Stimulated activated CD4-positive, alpha-beta T cell treated with anti-CD3 and anti-CD28 coated beads, Interleukin-12 subunit alpha, Interleukin-12 subunit beta, amount 100 ng/mL, for 4 hours (primary cell): ENCODE measurements at regions not wholly inside any gene's neighbourhood (a gene's known extent, or its start where the extent isn't known, plus 50 kb on each side); places are given as distances from the start of the nearest gene placed in this dataset.

ENCODE experiments used
- DNase-seq: peaks from one replicate; pipeline ENCODE4 v3.0.0-alpha.2; 2020

DNA sequence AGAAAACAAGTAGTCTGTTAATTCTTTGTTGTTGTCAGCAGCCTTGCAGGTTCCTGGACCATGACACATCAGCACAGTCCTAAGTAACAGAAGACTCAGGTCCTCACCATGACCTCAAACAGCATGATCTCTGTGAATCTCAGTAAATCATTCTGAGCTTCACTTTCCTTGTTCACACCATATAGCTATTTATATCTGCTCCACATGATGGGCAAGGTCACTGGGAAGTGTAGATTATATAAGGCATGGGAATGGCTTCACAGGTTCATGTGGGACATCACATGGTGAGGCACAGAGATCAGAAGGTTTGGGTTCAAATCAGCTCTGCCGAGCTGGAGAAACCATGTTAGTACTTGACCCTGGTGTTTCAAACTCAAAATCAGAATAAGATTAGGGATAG, 245.4 kb upstream of the SPTLC3 start:
- no peak for DNase-seq

DNA sequence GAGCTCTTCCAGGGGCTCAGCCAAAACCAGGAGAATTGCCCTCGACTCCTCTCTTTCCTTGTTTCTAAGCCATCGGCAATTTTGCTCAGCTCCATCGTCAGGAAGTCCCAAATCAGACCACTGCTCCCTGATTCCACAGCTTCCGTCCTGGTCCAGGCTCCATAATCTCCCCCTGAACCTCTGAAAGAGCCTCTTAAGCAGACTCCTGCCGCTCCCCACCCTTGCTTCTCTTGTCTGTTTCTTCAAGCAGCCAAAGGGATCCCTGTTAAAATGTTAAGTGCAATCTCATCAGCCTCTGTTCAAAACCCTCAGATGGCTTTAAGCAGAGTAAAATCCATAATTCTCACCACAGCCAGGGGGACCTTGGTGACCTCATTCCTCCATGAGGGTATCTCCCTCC, 244.7 kb upstream of the SPTLC3 start:
- DNase-seq: no peak

DNA sequence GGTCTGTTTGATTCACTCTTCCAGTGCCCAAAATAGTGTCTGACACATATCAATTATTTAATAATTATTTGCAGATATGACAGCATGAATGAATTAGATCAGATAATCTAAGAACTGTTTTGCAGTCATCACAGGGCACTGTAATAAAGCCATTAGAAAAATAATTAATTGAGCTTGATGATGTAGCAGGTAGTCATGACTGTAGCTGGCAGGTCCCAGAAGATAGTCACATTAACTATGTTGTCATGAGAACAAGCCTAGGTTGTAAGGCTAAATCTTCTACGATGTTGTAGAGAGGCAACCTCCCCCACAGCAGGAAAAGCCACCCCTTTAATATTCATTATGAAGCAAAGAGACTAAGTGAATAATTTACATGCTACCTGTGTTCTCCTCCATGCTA, 243.9 kb upstream of the SPTLC3 start:
- DNase-seq: no peak

DNA sequence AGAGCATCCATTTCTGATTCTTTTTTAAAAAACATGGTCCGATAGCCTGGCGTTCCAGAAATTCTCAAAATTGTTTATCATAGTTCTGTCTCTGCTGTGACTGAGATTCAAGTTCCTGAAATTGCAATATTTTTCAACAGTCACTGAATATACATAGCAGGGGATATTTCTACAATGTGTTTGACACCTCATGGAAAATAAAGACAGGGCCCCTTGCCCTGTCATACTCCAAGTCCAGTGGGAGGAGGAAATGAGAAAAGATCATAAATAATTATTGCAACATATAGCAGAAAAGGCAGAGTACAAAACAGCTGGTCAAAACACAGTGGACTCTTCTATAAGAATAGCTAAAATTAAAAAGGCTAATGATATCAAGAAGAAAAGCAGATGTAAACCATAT, 234.8 kb upstream of the SPTLC3 start:
- DNase-seq: no peak

DNA sequence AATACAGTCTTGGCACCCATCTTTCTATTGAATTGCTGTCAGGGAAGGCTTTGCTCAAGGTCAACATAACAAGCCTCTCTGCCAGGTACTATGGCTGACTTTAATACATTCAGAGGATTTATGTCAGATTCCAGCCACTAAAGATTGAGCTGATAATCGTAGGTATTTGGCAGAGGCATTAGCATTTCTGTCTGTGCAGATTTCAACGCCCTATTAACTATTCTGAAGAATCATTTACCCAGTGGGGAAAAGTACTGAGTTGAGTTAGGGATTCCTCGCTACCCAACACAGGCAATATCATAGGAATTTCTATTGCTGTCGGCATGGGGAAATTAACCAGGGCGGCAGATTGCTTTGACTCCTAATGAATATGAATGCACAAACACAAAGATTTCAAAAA, 233.7 kb upstream of the SPTLC3 start:
- DNase-seq: no peak

DNA sequence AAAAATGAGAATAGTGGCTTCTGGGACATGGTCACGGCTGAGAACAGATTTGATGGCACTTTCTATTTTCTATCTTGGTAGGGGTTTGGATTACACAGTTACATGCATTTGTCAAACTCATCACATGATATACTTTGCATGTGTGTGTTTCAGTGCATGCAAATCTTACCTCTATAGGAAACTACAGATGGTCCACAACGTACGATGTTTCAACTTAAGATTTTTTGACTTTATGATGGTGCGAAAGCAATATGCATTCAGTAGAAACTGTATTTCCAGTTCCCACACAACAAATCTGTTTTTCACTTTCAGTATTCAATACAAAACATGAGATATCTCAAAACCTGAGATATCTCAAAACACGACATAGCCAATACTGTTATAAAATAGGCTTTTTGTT, 231.8 kb upstream of the SPTLC3 start:
- DNase-seq: no peak

DNA sequence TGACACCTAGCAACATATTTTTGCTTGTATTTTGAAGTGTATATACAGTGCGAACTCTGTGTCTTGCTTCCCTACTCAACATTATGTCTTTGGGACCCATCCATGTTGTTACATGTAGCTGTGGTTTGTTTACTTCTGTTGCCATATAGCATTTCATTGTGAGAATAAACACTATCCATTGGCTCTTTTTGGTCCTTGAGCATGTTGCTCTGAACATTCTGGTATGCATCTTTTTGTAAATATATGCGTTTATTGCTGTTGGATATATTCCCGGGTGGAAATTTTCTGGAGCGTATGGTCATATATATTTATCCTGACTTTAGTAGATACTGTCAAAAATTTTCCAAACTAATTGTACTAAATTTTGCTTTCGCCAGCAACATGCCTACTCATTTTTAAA, 222.5 kb upstream of the SPTLC3 start:
- no peak for DNase-seq

DNA sequence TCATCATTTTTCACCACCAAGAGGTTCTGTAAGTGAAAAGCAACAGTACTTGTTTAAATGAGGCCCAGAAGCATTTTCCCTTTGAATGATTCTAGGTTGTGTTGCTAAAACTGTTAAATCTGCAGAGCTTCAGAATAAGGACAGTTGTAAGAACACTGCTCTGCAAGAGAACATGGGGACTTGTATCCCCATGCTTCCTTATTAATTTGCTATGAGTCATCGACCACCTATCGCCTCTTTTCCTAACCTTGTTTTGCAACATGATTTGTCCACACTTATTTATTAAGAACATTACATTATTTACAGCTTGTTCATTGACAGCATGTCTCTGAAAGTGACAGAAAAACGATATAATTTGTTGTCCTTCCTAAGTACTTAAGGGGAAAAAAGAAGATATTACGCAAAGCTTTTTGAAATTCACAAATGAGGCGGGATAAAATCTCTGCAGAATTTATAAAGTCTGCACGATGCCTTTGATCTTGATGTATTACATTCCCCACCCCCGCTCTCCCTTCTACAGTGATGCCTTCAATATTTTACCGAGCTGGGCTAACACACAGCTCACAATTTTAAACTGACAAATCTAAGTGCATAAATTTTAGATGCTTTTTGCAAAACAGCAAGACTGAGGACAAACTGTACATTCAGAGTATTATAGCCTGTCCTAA, 220.0 kb upstream of the SPTLC3 start:
- DNase-seq: no peak

DNA sequence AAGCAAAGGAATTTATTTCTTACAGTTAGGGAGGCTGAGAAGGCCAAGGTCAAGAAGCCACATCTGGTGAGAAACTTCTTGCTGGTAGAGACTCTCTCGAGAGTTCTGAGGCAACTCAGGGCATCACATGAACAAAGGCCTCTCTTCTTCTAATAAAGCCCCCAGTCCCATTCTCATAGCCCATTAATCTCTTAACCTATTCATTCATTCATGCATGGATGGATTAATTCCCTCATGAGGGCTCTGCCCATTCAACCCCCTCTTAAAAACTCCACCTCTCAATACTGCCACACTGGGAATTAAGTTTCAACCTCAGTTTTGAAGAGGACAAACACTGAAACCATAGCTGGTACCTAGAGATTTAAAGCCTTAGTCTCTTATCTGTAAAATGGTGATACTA, 217.9 kb upstream of the SPTLC3 start:
- no peak for DNase-seq

DNA sequence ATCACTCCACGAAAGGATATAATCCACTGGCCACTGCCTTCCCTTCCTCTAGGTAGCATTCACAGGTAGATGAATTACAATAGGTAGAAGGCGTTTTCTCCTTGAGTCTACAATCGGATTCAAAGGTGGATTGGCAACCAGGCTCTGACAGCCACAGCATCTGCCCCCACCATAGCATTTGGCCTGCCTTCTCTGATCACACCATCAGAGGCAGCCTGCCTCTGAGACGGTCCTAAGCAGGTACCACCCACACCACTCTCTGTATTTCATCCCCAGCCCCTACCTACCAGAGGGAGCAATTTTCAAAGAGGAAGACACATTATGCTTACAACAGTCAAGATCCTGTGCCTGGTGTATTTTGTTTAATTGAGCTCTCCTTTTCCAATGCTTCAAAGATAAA, 210.5 kb upstream of the SPTLC3 start:
- DNase-seq: no peak

DNA sequence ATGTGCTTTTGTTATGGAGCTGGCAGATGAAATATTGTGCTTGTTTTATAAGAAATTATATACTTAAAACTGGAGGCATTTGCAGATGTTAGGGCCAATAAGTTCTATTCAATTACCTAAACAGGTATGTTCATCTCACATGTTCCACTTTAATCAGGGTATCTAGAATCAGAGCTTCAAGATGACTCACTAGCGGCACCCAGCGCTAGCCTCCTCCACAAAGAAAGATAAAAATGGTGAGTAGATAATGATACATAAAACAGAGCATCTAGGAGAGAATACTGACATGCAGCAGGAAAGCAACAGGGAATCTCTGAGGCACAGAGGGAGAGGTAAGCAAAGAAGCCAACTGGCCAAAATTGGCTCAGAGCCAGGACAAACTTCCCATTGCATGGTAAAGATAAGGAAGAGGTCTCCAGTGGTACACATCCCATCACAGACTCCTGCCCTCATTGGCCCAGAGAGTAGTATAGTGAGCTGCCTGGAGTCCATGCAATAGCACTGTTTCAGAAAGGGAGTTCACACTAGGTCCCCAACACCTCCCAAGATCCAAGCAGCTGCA, 200.7 kb upstream of the SPTLC3 start:
- no peak for DNase-seq

DNA sequence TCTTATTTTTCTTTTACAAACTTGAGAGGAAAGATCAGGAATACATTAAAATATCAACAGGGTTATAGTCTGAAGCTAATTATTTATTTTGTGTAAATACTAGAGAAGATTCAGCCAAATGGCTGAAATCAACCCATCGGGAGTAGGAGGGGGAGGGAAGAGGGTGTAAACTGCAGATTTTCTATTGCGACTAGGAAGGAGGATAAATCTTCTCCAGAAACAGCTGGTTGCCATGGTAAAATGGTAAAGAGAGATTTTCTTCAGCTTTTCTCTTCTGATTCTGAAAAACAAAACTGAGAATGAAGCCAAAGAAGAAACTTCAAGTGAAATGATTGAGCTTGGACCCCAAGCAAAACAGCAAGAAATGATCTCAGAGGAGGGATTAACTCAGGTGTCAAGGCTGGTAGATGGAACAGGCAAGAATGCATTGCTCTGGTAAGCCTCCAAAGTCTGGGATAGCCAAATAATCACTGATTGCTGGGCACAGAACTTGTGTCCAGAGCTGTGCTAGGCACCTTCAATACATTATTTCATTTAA, 193.5 kb upstream of the SPTLC3 start:
- DNase-seq: no peak

DNA sequence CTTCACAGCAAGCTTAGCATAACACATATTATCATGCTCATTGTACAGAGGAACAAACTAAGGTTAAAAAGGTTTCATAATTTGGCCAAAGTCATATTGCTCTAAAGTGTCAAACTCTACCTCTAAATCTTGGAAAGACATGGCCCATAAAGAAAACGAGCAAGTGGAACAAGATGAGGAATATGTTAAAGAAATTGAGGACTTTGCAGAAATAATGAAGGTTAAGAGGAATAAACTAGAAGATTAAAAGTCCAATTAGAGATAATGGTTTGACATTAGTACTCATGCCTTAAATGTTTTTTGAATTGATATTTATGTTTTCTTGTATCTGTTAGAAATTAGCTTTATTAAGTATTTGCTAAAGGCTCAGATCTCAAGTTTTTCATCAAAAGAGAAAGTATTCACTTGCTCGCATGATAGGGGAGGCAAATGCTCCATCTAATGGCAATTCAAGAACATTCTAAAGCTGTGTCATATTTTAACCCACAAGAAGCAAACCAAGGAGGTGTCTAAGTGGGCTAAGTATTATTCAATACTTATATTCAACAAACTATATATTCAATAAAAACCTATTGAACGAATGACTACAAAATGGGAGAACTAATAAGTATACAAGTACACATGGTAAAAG, 192.9 kb upstream of the SPTLC3 start:
- DNase-seq: no peak

DNA sequence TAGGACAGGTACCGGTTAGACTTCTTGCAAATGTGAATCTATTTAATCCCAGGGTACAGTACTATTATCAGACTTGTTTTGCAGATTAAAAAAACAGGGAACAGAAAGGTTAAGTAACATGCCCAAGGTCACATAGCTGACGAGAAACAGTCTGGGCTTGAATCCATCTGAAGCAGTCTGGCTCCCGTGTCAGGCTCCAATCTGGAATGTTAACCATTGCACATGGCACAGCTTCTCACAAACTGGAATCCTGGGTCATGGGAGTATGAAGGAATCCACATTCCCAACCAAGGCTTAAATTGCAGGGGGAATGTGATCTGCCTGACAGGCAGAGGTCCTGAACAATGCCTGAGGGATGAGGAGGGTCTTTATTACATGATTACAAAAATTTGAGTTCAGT, 187.5 kb upstream of the SPTLC3 start:
- DNase-seq: no peak

DNA sequence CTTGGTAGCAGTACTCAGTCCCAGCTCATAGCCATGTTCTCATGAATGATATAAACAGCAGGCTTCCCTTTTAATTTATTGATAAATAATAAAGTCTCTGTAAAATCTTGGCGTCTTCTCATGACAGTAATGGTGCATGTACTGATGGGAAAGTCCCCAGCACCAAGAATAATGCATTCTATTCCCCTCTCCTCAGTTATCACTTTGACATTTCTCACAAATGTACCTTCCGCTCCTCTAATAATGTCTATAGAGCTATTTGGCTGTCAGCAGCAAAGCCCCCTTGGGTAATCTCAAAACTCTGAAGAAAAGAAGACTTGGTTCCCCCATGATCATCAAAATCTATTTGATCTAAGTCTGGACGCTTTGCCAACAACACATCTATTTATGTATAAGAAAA, 185.0 kb upstream of the SPTLC3 start:
- no peak for DNase-seq

DNA sequence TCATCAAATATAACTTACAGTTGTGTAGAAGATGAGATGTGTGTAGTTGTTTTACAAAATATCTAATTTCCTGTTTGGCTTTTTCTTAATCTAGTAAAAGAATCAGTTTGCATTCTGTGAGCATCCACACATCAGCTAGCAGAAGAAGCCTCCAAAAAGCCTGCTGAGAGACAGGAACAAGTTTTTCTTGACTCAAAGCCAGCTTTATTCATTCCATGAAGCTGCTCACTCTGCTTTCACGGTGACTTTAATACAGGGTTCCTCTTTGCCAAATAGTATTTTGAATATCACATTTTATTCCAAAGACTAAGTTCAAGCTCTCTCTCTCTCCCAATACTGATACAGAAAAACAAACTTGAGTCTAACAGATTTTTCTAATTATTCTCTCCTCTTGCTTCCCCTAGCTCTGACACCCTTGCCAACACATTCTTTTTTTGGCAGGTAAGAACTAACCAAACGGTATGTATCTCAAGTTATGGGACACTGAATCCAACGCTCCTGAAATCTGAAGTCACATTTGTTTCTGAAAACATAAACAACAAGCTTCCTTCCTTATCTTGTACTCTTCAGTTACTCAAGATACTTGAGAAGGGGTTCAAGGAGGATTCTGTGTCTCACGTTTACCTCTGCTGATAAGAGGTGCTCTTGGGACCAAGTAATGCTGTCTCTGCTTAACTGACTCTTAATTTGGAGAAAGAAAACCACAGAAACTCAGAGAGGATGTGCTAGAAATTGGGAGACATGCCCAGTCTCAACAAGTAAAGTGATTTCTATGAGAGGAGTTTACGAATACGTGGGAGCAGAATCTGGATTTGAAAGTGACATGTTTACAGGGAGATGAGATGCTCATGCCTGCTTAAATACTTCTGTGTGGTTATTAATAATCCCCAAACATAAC, 184.2 kb upstream of the SPTLC3 start:
- DNase-seq: no peak

DNA sequence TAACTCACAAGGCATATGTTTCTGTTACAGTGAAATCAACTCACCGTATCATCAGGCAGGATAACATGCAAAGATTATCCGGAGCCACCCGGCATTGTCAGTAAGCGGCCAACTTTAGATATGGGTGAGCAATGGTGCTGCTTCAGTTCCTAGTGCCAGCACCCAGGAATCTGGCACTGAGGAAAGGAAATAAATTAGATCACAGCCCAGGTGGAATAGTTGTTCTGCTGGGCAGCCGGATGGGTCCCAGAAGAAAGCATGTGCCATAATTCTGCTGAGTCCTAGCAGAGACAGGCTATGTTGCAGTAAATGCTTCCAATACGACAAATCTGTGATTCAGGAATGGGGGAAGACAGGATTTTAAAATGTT, 183.6 kb upstream of the SPTLC3 start:
- no peak for DNase-seq

DNA sequence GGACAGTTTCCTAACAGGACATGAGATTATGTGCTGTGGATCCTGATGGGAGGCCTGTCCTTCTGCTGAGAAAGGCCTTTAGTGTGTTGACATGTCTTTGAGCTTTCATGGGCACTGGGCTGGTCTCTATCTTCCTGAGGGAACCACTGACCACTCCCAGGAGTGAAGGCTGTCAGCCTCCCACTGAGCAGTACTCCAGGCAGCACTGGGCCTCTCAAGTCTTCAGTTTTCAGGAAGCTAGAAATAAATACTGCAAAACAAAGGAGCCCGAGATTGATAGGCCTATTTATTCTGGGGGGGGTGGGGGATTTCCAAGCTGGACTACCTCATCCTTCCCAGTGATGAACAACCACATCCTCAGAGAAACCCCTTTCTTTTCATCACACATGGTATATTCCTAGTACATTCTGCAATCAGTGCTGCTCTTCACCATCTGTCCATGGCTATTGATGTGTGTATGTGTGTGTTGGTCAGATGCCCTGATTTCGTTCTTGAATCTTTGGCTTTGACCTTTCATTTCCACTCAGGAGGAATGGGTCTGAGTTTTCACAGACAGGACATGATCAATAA, 180.9 kb upstream of the SPTLC3 start:
- no peak for DNase-seq

DNA sequence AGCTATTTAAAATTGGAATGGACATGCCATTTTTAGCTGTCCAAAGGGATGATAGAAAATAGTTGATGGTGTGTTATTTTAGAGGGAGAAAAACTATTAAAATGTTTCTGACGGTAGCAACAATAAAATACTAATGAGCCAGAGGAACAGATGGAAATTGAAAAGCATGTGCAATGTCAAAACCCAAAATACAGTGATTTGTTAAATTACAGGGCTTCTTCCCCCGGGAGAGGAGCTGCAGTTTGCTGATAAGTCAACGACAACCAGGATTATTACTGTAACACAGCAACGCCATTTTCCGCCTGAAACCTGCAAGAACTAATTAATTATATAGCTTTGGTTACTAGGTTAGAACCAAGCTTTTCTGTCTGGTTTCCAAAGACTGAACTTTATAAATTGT, 179.6 kb upstream of the SPTLC3 start:
- no peak for DNase-seq

DNA sequence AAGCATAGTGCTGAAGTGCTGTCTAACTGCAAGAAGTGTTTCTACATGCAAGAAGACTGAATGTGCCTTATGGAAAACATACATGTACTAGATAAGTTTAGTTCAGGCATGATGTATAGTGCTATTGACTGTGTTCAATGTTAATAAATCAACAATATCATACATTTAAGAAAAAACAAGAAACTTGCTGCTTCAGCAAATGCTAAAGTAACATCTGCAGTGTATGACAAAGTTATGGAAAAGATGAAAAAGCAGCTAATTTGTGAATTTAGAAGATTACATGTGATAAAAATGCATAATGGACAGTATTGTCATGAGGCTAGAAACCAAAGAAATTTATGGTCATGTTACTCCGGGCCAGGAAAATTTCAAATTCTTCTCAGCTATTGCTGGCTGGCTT, 174.9 kb upstream of the SPTLC3 start:
- DNase-seq: no peak

DNA sequence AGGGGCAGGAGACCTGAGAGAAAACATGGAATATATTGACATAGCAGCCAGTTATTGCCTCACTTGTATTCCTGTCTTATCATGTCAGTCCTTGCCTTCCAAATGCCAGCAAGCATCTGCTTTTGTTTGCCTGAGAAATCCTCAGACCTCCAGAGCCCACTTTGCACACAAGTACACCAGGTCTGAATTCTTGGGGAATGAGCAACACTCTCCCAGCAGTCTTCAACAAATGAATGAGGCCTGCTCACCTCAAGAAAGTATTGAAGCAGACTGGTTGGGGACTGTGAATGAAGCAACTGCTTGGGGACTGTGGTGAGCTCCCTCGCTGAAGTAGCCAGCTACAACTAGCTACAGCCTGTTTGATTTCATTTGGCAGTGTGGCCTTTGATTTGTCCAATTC, 172.8 kb upstream of the SPTLC3 start:
- no peak for DNase-seq

DNA sequence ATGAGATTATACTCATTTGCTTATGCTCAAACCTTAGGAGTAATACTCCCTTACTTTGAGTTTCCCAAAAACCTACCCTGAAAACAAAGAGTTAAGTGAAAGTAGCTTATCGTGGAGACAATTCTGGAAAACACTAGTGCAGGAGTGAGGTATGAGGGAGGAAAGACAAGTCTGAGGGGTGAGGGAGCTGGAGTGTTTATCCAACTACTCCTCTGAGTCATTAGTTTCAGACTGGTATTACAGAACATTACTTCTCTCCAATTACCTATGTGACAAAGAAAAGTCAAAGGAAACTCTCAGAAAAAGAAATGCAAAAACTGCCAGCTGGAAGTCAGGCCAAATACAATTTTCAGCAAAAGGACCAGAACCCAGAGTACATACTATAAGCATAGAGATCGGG, 171.1 kb upstream of the SPTLC3 start:
- no peak for DNase-seq

DNA sequence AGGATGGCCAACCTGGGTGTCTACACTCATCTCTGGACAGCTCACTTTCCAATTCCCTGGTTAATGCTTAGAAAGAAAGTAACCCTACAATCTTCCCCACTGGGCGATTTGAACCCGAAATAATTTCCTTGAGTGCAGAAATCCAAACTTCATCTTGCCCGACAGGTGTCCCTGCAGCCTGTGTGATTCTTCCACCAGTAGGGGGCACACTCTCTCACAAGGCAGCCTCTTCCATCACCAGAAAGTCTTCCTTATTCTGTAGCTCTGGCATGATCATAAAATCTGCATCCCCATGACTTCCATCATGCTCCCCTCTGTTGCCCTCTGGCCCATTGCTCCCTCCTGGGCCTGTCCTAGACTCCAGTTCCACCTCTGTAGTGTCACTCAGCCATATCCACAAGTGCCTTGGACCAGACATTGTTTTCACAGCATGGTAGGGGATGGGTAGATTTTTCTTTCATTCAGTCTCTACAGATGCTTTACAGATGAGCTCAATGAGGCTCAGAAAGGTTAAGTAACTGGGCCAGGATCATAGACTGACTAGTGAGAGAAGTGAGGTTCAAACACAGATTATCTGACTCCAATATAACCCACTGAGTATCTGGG, 170.4 kb upstream of the SPTLC3 start:
- DNase-seq: no peak
